Muscle of leg (tissue), 3 donors: ENCODE measurements at regions not wholly inside any gene's neighbourhood (a gene's known extent, or its start where the extent isn't known, plus 50 kb on each side); places are given as distances from the start of the nearest gene placed in this dataset.

Experiments used
- DNase-seq: peaks from one replicate; pipeline ENCODE4 v3.0.0; 2013
- H3K27ac ChIP-seq: one replicate; pipeline ENCODE4 v1.5.1; 2013; ENCODE audit warnings: mild to moderate bottlenecking, low read length, control low read depth
- H3K27me3 ChIP-seq: one replicate; pipeline ENCODE4 v1.6.1; 2013; ENCODE audit warnings: low read length; ENCODE audit not compliant: control insufficient read depth, insufficient read depth
- H3K36me3 ChIP-seq: one replicate; pipeline ENCODE4 v1.6.1; 2013; ENCODE audit warnings: low read length; ENCODE audit not compliant: control insufficient read depth, insufficient read depth
- H3K4me1 ChIP-seq: one replicate; pipeline ENCODE4 v1.6.1; 2013; ENCODE audit warnings: low read length; ENCODE audit not compliant: control insufficient read depth, insufficient read depth
- H3K4me3 ChIP-seq: one replicate; pipeline ENCODE4 v1.5.1; 2013; ENCODE audit warnings: low read length, control low read depth
- H3K9me3 ChIP-seq: replicated peaks from 2 replicates; pipeline ENCODE4 v1.6.1; 2013; ENCODE audit warnings: low read depth, low read length; ENCODE audit not compliant: control insufficient read depth
- WGBS: methylation state at CpG from one replicate; pipeline ENCODE4 v1.1.5; 2013; ENCODE audit warnings: missing lambda C conversion rate; ENCODE audit not compliant: insufficient coverage; 5-methylcytosine and 5-hydroxymethylcytosine counted together

- H3K9me3 ChIP-seq: no peaks in the 10 kb centered on the region
- H3K36me3 ChIP-seq: no peaks in the 10 kb centered on the region
- no peak overlapping the region for H3K4me3 ChIP-seq
- no peak overlapping the region for H3K27ac ChIP-seq
- no peak for DNase-seq
- peaks cover 19% of the 10 kb centered on the region for H3K27me3 ChIP-seq
- WGBS: no CpG with 5 or more reads among the region's 3 CpGs
- H3K4me1 ChIP-seq: no peaks in the 10 kb centered on the region
Observed at GRCh38 chr5:73325546-73325945, 123.0 kb downstream of the FOXD1 start.

GRCh38 chr5:73323466-73323865 is 125.1 kb downstream of the FOXD1 start:
- H3K27ac ChIP-seq: no peak overlapping the region
- WGBS: 83% methylated on average over 4 of the region's 5 CpGs
- no peaks in the 10 kb centered on the region for H3K4me1 ChIP-seq
- H3K36me3 ChIP-seq: no peaks in the 10 kb centered on the region
- DNase-seq: no peak
- peaks cover 24% of the 10 kb centered on the region for H3K27me3 ChIP-seq
- H3K4me3 ChIP-seq: no peak overlapping the region
- H3K9me3 ChIP-seq: no peaks in the 10 kb centered on the region

GRCh38 chr5:73322437-73323076 is 126.0 kb downstream of the FOXD1 start:
- H3K4me3 ChIP-seq: no peak overlapping the region
- no peaks in the 10 kb centered on the region for H3K36me3 ChIP-seq
- DNase-seq: no peak
- H3K4me1 ChIP-seq: no peaks in the 10 kb centered on the region
- no peak overlapping the region for H3K27ac ChIP-seq
- 90% methylated on average over 2 of the region's 9 CpGs for WGBS
- peaks cover 26% of the 10 kb centered on the region for H3K27me3 ChIP-seq
- H3K9me3 ChIP-seq: no peaks in the 10 kb centered on the region

GRCh38 chr5:73321757-73322436 is 126.7 kb downstream of the FOXD1 start:
- 55% methylated on average over 3 of the region's 5 CpGs for WGBS
- no peak for DNase-seq
- Histone ChIP-seq H3K36me3 (no peaks in the 10 kb centered on the region), H3K27ac (no peak overlapping the region), H3K27me3 (peaks cover 33% of the 10 kb centered on the region), H3K4me1 (no peaks in the 10 kb centered on the region), H3K4me3 (no peak overlapping the region), H3K9me3 (no peaks in the 10 kb centered on the region)

GRCh38 chr5:73319036-73319435 is 129.5 kb downstream of the FOXD1 start:
- 88% methylated on average over 4 of the region's 6 CpGs for WGBS
- Histone ChIP-seq H3K36me3 (no peaks in the 10 kb centered on the region), H3K27ac (no peak overlapping the region), H3K4me1 (no peaks in the 10 kb centered on the region), H3K9me3 (no peaks in the 10 kb centered on the region), H3K27me3 (peaks cover 32% of the 10 kb centered on the region), H3K4me3 (no peak overlapping the region)
- DNase-seq: no peak

- H3K9me3 ChIP-seq: no peaks in the 10 kb centered on the region
- no peak for DNase-seq
- no peak overlapping the region for H3K27ac ChIP-seq
- peaks cover 36% of the 10 kb centered on the region for H3K27me3 ChIP-seq
- H3K36me3 ChIP-seq: no peaks in the 10 kb centered on the region
- no peak overlapping the region for H3K4me3 ChIP-seq
- 71% methylated on average over 1 of the region's 1 CpG for WGBS
- H3K4me1 ChIP-seq: no peaks in the 10 kb centered on the region
Observed at GRCh38 chr5:73318308-73318719, 130.3 kb downstream of the FOXD1 start.

- no peaks in the 10 kb centered on the region for H3K4me1 ChIP-seq
- H3K4me3 ChIP-seq: no peak overlapping the region
- no peaks in the 10 kb centered on the region for H3K36me3 ChIP-seq
- 71% methylated on average over 1 of the region's 2 CpGs for WGBS
- H3K9me3 ChIP-seq: no peaks in the 10 kb centered on the region
- no peak overlapping the region for H3K27ac ChIP-seq
- no peak for DNase-seq
- peaks cover 35% of the 10 kb centered on the region for H3K27me3 ChIP-seq
Observed at GRCh38 chr5:73317523-73317922, 131.1 kb downstream of the FOXD1 start.

- H3K4me1 ChIP-seq: peaks cover 15% of the 10 kb centered on the region
- H3K4me3 ChIP-seq: no peak overlapping the region
- no peak overlapping the region for H3K27ac ChIP-seq
- no peaks in the 10 kb centered on the region for H3K9me3 ChIP-seq
- H3K27me3 ChIP-seq: peaks cover 54% of the 10 kb centered on the region
- DNase-seq: no peak
- no CpG with 5 or more reads among the region's 8 CpGs for WGBS
- no peaks in the 10 kb centered on the region for H3K36me3 ChIP-seq
Observed at GRCh38 chr5:73314395-73315257, 134.0 kb downstream of the FOXD1 start.

GRCh38 chr5:73312872-73313510 is 135.6 kb downstream of the FOXD1 start:
- Histone ChIP-seq H3K36me3 (no peaks in the 10 kb centered on the region), H3K27me3 (peaks cover 60% of the 10 kb centered on the region), H3K4me3 (no peak overlapping the region), H3K4me1 (peaks cover 15% of the 10 kb centered on the region), H3K27ac (no peak overlapping the region), H3K9me3 (no peaks in the 10 kb centered on the region)
- DNase-seq: no peak
- WGBS: 60% methylated on average over 1 of the region's 3 CpGs
